Progenitor cell of endocrine pancreas (in vitro differentiated cells): ENCODE measurements at regions not wholly inside any gene's neighbourhood (a gene's known extent, or its start where the extent isn't known, plus 50 kb on each side); places are given as distances from the start of the nearest gene placed in this dataset.

Source experiments
- DNase-seq: peaks from one replicate; pipeline ENCODE4 v3.0.0; 2021; ENCODE audit warnings: low spot score; ENCODE audit not compliant: unreplicated experiment
- H3K27ac Mint-ChIP-seq: 2 replicates; pipeline ENCODE4 v1.8.0; 2021; ENCODE audit warnings: mild to moderate bottlenecking, moderate library complexity, mixed read lengths
- H3K27me3 Mint-ChIP-seq: 2 replicates; pipeline ENCODE4 v1.8.0; 2021; ENCODE audit warnings: mixed read lengths
- H3K36me3 Mint-ChIP-seq: 2 replicates; pipeline ENCODE4 v1.8.0; 2022; ENCODE audit warnings: mixed read lengths; ENCODE audit not compliant: insufficient read depth
- H3K4me1 Mint-ChIP-seq: 2 replicates; pipeline ENCODE4 v1.8.0; 2021; ENCODE audit warnings: low read depth, mixed read lengths
- H3K4me3 Mint-ChIP-seq: 2 replicates; pipeline ENCODE4 v1.8.0; 2021; ENCODE audit warnings: low read depth, mild to moderate bottlenecking, moderate library complexity, mixed read lengths
- H3K9me3 Mint-ChIP-seq: 2 replicates; pipeline ENCODE4 v1.8.0; 2021; ENCODE audit warnings: low read depth, mixed read lengths
- TF ChIP-seq, protein P1 (sequence below): fragments of 200-600 bp; sonication (generic); IDR thresholded peaks from one replicate; pipeline ENCODE4 v1.5.0; 2021; ENCODE audit warnings: antibody characterized with exemption, mild to moderate bottlenecking; ENCODE audit not compliant: unreplicated experiment

DNA sequence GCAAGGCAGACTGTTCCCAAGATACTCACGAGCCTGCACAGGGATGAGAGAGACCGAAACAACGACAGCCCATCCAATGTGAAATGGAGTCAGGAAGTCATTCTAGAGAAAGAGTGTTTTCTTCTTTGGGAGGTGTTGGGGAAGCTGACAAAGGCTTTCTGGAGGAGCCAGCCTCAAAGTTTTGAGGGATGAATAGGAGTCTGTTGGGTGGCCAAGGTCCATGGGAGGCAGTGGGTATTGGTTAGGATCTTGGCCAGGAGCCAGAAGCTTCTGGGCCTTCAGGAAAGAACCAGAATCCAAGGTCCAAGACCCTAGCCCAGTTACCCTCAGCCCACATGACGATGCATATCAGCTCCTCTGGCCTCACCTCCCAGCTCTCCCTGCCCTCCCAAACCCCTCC is 59.9 kb upstream of the SHISAL1 start:
- TF ChIP-seq, protein P1, sequence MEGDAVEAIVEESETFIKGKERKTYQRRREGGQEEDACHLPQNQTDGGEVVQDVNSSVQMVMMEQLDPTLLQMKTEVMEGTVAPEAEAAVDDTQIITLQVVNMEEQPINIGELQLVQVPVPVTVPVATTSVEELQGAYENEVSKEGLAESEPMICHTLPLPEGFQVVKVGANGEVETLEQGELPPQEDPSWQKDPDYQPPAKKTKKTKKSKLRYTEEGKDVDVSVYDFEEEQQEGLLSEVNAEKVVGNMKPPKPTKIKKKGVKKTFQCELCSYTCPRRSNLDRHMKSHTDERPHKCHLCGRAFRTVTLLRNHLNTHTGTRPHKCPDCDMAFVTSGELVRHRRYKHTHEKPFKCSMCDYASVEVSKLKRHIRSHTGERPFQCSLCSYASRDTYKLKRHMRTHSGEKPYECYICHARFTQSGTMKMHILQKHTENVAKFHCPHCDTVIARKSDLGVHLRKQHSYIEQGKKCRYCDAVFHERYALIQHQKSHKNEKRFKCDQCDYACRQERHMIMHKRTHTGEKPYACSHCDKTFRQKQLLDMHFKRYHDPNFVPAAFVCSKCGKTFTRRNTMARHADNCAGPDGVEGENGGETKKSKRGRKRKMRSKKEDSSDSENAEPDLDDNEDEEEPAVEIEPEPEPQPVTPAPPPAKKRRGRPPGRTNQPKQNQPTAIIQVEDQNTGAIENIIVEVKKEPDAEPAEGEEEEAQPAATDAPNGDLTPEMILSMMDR = no peak
- Mint-ChIP-seq H3K27ac (no peak overlapping the region), H3K27me3 (no peaks in the 10 kb centered on the region), H3K4me3 (no peak overlapping the region), H3K4me1 (no peaks in the 10 kb centered on the region), H3K36me3 (peaks cover 3% of the 10 kb centered on the region), H3K9me3 (peaks cover 14% of the 10 kb centered on the region)
- no peak for DNase-seq

DNA sequence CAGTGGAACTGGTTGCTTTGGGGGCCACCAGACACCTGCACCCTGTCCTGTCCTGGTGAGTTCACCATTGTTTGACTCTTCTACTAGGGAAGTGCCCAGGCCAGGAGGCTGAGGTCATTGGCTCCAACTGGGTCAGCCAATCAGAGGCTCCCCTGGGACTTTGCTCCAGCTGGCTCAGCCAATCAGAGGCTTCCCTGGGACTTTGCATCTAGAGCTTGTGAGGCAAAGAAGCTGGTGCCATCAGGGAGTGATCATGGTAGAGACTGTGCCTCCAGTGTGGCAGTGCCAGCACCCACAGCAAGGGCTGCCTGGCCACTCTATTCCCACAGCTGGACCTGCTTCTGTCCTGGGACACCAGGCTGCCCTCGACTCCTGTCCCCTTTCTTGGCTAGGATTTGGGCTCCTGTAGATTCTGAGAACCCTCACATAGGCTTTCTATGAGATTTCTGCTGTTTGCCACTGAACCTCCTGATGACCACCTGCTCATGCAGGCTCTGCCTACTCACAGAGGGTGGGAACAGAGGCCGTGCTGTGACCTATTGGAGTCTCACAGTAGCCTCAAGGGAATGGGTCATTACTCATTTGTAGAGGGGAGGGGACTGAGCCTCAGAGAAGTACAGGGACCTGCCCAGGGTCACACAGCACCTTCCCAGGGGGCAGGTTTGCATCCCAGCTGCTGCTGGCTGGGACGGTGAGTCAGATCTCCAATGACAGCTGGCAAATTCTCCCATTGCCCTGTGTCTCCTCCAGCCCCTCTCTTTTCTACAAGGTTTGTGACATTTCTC is 59.2 kb upstream of the SHISAL1 start:
- H3K4me1 Mint-ChIP-seq = no peaks in the 10 kb centered on the region
- no peak for DNase-seq
- no peak overlapping the region for H3K27ac Mint-ChIP-seq
- H3K27me3 Mint-ChIP-seq = peaks cover 2% of the 10 kb centered on the region
- H3K9me3 Mint-ChIP-seq = peaks cover 14% of the 10 kb centered on the region
- TF ChIP-seq, protein P1 = no peak
- H3K4me3 Mint-ChIP-seq = no peak overlapping the region
- H3K36me3 Mint-ChIP-seq = peaks cover 3% of the 10 kb centered on the region

DNA sequence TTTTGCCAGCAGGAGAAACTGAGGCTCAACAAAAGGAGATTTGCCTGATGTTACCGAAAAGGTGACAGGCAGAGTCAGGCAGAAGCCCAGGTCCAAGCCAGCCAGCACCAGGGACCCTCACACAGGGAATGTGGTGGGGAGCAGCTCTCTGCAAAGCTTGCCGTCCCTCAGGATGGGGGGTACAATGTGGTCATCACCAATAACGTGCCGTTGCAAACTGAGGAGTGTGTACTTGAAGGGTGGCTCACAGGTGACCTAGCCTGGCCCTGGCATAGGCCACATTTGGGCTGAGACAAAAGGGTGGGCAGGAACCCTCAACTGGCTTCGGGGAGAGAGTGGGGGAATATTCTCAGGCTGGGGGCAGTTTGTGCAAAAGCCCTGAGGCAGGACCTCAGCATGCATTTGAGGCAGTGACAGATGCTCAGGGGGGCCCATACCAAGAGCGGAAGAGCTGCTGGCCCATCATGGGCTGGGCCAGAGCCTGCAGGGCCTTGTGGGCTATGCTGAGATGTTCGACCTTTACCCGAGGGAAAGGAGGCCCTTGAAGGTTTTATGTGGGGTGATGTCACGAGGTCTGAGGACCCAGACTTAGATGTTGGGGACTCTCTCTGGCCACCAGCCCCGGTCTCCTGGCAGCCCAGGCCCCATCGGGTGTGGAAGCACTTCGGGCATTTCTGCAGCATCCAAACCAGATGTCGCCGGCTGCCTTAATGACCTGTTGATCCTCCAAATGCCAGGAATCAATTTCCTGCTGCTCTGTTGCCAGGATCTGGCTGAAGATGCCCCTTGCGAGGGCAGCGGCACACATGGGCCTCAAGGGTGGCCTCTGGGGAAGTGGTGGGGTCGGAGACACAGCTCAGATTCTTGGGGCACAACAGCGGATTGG is 57.4 kb upstream of the SHISAL1 start:
- H3K27ac Mint-ChIP-seq = no peak overlapping the region
- TF ChIP-seq, protein P1 = no peak
- no peak overlapping the region for H3K4me3 Mint-ChIP-seq
- H3K9me3 Mint-ChIP-seq = peaks cover 5% of the 10 kb centered on the region
- H3K4me1 Mint-ChIP-seq = no peaks in the 10 kb centered on the region
- no peak for DNase-seq
- H3K27me3 Mint-ChIP-seq = peaks cover 5% of the 10 kb centered on the region
- H3K36me3 Mint-ChIP-seq = peaks cover under 1% of the 10 kb centered on the region

DNA sequence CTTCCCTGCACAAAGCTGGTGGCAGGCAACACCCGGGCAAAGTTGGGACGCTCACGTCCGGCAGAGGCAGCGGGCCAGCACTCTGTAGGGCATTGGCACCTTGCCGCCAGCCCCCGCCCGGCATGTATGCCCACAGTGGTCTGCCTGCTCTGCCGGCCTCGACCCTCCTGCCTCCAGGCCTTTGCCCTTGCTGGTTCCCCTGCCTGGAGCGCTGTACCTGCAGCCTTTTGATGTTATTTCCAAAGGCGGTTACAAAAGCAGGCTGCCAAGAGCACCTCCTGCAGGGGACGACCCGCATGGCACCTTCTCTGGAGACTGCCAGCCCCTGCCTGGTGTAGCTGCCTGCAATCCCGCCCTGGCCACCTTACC is 56.5 kb upstream of the SHISAL1 start:
- TF ChIP-seq, protein P1 = peak; percentile 27
- H3K4me3 Mint-ChIP-seq = no peak overlapping the region
- no peak overlapping the region for H3K27ac Mint-ChIP-seq
- no peak for DNase-seq
- H3K4me1 Mint-ChIP-seq = no peaks in the 10 kb centered on the region
- peaks cover 9% of the 10 kb centered on the region for H3K27me3 Mint-ChIP-seq
- H3K36me3 Mint-ChIP-seq = no peaks in the 10 kb centered on the region
- no peaks in the 10 kb centered on the region for H3K9me3 Mint-ChIP-seq

DNA sequence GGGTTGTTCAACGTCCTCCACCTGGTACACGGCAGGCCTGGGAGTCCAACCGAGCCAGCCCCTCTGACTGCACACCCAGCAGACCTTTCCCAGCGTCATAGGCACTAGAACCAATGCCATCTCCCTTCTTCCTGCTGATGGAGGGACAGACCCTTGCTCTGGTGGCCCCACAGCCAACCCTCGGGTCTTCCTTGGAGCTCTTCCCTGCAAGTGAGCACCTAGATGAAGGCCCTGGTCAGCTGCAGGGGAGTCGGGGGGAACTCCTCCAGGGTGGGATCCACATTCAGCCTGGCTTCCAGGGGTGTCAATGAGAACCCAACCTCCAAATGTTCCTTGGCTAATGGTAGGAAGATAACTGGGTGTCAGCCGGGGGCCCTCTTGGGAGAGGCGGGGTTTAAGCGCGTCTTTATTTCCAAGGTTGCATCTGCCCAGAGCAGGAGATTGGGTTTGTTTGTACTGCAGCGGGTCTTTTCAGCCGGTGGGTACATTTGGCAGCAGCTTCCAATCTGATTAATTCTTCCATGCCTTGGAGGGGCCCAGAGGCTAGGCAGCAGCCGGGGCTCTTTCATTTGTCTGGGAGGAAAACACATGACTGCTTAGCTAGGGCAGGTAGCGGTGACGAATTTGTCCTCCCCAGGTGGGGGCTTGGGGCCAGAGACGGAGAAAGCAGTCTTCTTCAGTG is 56.0 kb upstream of the SHISAL1 start:
- no peak overlapping the region for H3K4me3 Mint-ChIP-seq
- H3K9me3 Mint-ChIP-seq = no peaks in the 10 kb centered on the region
- H3K27me3 Mint-ChIP-seq = peaks cover 9% of the 10 kb centered on the region
- no peak for DNase-seq
- no peaks in the 10 kb centered on the region for H3K36me3 Mint-ChIP-seq
- TF ChIP-seq, protein P1 = no peak
- H3K27ac Mint-ChIP-seq = no peak overlapping the region
- H3K4me1 Mint-ChIP-seq = no peaks in the 10 kb centered on the region
